ENCODE measurements at regions not wholly inside any gene's neighbourhood (a gene's known extent, or its start where the extent isn't known, plus 50 kb on each side); places are given as distances from the start of the nearest gene placed in this dataset.

DNA sequence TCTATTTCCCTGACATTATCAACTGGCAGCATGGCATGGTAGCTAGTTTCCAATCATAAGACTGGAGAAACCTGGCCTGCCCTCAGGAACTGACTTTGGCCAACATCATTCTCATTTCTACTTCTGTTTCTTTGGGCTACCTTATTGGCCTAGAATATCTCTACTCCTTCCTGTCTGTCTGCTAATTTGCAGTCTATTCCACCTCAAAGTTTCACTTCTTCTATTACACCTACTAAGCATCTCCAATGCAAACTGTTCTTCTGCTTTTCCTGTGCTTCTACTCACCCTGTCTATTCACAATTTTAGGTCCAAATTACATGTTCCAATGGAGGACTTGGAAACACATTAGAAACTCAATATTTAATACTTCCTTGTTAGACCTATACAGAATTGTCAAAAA, 65.6 kb downstream of the ZNF503 start (continued):
- TF ChIP-seq EP300 (IDR thresholded peaks at IDR 0.05; ENCODE audit: borderline replicate concordance in 1 of 2, low read depth in 2 of 2, low read length in 2 of 2): no peak
- no peak for TF ChIP-seq HDAC2 (IDR thresholded peaks at IDR 0.05; ENCODE audit: borderline replicate concordance in 1 of 2, low read depth in 2 of 2, low read length in 2 of 2)
- no peak for TF ChIP-seq TBP (IDR thresholded peaks at IDR 0.05; ENCODE audit: low read depth, low read length)
